ENCODE measurements at regions not wholly inside any gene's neighbourhood (a gene's known extent, or its start where the extent isn't known, plus 50 kb on each side); places are given as distances from the start of the nearest gene placed in this dataset.

- TF ChIP-seq, protein P1, sequence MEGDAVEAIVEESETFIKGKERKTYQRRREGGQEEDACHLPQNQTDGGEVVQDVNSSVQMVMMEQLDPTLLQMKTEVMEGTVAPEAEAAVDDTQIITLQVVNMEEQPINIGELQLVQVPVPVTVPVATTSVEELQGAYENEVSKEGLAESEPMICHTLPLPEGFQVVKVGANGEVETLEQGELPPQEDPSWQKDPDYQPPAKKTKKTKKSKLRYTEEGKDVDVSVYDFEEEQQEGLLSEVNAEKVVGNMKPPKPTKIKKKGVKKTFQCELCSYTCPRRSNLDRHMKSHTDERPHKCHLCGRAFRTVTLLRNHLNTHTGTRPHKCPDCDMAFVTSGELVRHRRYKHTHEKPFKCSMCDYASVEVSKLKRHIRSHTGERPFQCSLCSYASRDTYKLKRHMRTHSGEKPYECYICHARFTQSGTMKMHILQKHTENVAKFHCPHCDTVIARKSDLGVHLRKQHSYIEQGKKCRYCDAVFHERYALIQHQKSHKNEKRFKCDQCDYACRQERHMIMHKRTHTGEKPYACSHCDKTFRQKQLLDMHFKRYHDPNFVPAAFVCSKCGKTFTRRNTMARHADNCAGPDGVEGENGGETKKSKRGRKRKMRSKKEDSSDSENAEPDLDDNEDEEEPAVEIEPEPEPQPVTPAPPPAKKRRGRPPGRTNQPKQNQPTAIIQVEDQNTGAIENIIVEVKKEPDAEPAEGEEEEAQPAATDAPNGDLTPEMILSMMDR (IDR thresholded peaks at IDR 0.05) = no peak
- no peak for TF ChIP-seq POLR2A (IDR thresholded peaks at IDR 0.05; ENCODE audit: low read length)
- no peak for TF ChIP-seq JUN (IDR thresholded peaks at IDR 0.05)
- no peak for TF ChIP-seq RNF2 (IDR thresholded peaks at IDR 0.05; ENCODE audit: borderline replicate concordance, low read depth)
- TF ChIP-seq RFX5 (IDR thresholded peaks at IDR 0.05) = no peak
- no peak for TF ChIP-seq HDAC2 (IDR thresholded peaks at IDR 0.05)
- TF ChIP-seq, protein P2, sequence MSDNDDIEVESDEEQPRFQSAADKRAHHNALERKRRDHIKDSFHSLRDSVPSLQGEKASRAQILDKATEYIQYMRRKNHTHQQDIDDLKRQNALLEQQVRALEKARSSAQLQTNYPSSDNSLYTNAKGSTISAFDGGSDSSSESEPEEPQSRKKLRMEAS (IDR thresholded peaks at IDR 0.05) = no peak
- no peak for TF ChIP-seq MYC (IDR thresholded peaks at IDR 0.05; ENCODE audit: borderline replicate concordance, low read length)
- no peak for TF ChIP-seq TP53 (CRISPR knock-in tag; IDR thresholded peaks at IDR 0.05)
- no peak for TF ChIP-seq CEBPB (IDR thresholded peaks at IDR 0.05)
- TF ChIP-seq, protein P3, sequence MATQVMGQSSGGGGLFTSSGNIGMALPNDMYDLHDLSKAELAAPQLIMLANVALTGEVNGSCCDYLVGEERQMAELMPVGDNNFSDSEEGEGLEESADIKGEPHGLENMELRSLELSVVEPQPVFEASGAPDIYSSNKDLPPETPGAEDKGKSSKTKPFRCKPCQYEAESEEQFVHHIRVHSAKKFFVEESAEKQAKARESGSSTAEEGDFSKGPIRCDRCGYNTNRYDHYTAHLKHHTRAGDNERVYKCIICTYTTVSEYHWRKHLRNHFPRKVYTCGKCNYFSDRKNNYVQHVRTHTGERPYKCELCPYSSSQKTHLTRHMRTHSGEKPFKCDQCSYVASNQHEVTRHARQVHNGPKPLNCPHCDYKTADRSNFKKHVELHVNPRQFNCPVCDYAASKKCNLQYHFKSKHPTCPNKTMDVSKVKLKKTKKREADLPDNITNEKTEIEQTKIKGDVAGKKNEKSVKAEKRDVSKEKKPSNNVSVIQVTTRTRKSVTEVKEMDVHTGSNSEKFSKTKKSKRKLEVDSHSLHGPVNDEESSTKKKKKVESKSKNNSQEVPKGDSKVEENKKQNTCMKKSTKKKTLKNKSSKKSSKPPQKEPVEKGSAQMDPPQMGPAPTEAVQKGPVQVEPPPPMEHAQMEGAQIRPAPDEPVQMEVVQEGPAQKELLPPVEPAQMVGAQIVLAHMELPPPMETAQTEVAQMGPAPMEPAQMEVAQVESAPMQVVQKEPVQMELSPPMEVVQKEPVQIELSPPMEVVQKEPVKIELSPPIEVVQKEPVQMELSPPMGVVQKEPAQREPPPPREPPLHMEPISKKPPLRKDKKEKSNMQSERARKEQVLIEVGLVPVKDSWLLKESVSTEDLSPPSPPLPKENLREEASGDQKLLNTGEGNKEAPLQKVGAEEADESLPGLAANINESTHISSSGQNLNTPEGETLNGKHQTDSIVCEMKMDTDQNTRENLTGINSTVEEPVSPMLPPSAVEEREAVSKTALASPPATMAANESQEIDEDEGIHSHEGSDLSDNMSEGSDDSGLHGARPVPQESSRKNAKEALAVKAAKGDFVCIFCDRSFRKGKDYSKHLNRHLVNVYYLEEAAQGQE (IDR thresholded peaks at IDR 0.05) = no peak
- no peak for TF ChIP-seq KDM1A (IDR thresholded peaks at IDR 0.05; ENCODE audit: low read depth)
- no peak for TF ChIP-seq ZNF302 (CRISPR knock-in tag; IDR thresholded peaks at IDR 0.05)
These were observed 86.5 kb downstream of the CDCA7 start for GRCh38 chr2:173441222-173441621.

Data from A549 (cell line).